ENCODE measurements at regions not wholly inside any gene's neighbourhood (a gene's known extent, or its start where the extent isn't known, plus 50 kb on each side); places are given as distances from the start of the nearest gene placed in this dataset.

GRCh38 chr10:36115364-36115763 lies 473.3 kb upstream of the FZD8 start (continued):
- TF ChIP-seq BCL3 (IDR thresholded peaks at IDR 0.05; ENCODE audit: borderline replicate concordance, insufficient read depth, low read depth, low read length, poor library complexity, severe bottlenecking) (no peak), TCF12 (IDR thresholded peaks at IDR 0.05; ENCODE audit: low read depth, low read length) (no peak), IRF5 (IDR thresholded peaks at IDR 0.05; ENCODE audit: borderline replicate concordance) (no peak), CEBPZ (IDR thresholded peaks at IDR 0.05; ENCODE audit: low read depth, low read length) (no peak), ZNF24 (IDR thresholded peaks at IDR 0.05) (no peak), IRF3 (IDR thresholded peaks at IDR 0.05) (no peak)
